ENCODE measurements at regions not wholly inside any gene's neighbourhood (a gene's known extent, or its start where the extent isn't known, plus 50 kb on each side); places are given as distances from the start of the nearest gene placed in this dataset.

DNA sequence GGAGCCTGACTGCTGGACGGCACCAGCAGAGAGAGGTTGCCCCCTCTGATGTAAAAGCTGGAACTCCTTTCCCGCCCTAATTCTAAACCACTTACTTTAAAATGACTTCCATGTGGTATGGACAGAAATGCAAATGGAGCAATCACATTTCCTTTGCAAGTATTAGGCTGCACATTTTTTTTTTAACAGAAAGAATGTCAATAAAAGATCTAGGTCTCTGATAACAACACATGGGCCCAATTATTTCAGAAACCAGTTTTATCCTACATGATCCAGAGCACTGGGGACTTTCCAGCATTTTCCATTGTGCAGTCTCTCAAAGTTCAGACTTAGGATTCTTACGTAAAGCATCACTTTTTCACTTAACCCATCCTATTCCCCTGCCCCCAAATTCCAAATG, 203.7 kb downstream of the NXNL2 start:
- TF ChIP-seq, protein P1, sequence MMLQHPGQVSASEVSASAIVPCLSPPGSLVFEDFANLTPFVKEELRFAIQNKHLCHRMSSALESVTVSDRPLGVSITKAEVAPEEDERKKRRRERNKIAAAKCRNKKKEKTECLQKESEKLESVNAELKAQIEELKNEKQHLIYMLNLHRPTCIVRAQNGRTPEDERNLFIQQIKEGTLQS (IDR thresholded peaks at IDR 0.05) = no peak
- TF ChIP-seq, protein P2, sequence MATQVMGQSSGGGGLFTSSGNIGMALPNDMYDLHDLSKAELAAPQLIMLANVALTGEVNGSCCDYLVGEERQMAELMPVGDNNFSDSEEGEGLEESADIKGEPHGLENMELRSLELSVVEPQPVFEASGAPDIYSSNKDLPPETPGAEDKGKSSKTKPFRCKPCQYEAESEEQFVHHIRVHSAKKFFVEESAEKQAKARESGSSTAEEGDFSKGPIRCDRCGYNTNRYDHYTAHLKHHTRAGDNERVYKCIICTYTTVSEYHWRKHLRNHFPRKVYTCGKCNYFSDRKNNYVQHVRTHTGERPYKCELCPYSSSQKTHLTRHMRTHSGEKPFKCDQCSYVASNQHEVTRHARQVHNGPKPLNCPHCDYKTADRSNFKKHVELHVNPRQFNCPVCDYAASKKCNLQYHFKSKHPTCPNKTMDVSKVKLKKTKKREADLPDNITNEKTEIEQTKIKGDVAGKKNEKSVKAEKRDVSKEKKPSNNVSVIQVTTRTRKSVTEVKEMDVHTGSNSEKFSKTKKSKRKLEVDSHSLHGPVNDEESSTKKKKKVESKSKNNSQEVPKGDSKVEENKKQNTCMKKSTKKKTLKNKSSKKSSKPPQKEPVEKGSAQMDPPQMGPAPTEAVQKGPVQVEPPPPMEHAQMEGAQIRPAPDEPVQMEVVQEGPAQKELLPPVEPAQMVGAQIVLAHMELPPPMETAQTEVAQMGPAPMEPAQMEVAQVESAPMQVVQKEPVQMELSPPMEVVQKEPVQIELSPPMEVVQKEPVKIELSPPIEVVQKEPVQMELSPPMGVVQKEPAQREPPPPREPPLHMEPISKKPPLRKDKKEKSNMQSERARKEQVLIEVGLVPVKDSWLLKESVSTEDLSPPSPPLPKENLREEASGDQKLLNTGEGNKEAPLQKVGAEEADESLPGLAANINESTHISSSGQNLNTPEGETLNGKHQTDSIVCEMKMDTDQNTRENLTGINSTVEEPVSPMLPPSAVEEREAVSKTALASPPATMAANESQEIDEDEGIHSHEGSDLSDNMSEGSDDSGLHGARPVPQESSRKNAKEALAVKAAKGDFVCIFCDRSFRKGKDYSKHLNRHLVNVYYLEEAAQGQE (IDR thresholded peaks at IDR 0.05) = no peak
- TF ChIP-seq EGR1 (IDR thresholded peaks at IDR 0.05; ENCODE audit: low read depth in 2 of 2) (no peak), RXRA (IDR thresholded peaks at IDR 0.05) (no peak), TAF1 (conservative IDR thresholded peaks at IDR 0.05) (no peak), GABPA (IDR thresholded peaks at IDR 0.05 in 1 of 2, conservative IDR thresholded peaks at IDR 0.05 in 1 of 2) (no peak), JUND (IDR thresholded peaks at IDR 0.05) (no peak), RAD21 (IDR thresholded peaks at IDR 0.05) (no peak), HNF4G (IDR thresholded peaks at IDR 0.05) (no peak), SP1 (IDR thresholded peaks at IDR 0.05) (no peak), YY1 (IDR thresholded peaks at IDR 0.05) (no peak), NR2F2 (IDR thresholded peaks at IDR 0.05) (no peak)
- TF ChIP-seq, protein P3, sequence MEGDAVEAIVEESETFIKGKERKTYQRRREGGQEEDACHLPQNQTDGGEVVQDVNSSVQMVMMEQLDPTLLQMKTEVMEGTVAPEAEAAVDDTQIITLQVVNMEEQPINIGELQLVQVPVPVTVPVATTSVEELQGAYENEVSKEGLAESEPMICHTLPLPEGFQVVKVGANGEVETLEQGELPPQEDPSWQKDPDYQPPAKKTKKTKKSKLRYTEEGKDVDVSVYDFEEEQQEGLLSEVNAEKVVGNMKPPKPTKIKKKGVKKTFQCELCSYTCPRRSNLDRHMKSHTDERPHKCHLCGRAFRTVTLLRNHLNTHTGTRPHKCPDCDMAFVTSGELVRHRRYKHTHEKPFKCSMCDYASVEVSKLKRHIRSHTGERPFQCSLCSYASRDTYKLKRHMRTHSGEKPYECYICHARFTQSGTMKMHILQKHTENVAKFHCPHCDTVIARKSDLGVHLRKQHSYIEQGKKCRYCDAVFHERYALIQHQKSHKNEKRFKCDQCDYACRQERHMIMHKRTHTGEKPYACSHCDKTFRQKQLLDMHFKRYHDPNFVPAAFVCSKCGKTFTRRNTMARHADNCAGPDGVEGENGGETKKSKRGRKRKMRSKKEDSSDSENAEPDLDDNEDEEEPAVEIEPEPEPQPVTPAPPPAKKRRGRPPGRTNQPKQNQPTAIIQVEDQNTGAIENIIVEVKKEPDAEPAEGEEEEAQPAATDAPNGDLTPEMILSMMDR (IDR thresholded peaks at IDR 0.05; ENCODE audit: low read depth, low read length, missing input control) = no peak
- TF ChIP-seq, protein P4, sequence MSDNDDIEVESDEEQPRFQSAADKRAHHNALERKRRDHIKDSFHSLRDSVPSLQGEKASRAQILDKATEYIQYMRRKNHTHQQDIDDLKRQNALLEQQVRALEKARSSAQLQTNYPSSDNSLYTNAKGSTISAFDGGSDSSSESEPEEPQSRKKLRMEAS (IDR thresholded peaks at IDR 0.05) = no peak

Measured in liver (tissue), 3 donors.